K562 (cell line): ENCODE measurements at regions not wholly inside any gene's neighbourhood (a gene's known extent, or its start where the extent isn't known, plus 50 kb on each side); places are given as distances from the start of the nearest gene placed in this dataset.

Source experiments
- ATAC-seq: fragments of 200-7000 bp; cut with Tn5 transposase; 3 replicates; pipeline ENCODE4 v1.9.1; 2020; ENCODE audit warnings: moderate library complexity
- BruUV-seq: library from RNA; stranded (reverse); fragments of 400-500 nt; replicated peaks from 2 replicates; lab custom pipeline; 2021; lab: Mats Ljungman, UMichigan
- CTCF ChIA-PET: fragments of 300-600 bp; formaldehyde crosslinking; extraction: SDS; loops from one replicate; lab custom pipeline; 2021; ENCODE audit warnings: low intra/inter-chr PET ratio; lab: Yijun Ruan, JAX
- POLR2A ChIA-PET: fragments of 300-600, 350-650 bp; sonication (Branson Sonifier 250); formaldehyde crosslinking; extraction: SDS; loops from one replicate; lab custom pipeline; 2021; ENCODE audit warnings: antibody characterized with exemption, inconsistent platforms; lab: Yijun Ruan, JAX
- DNase-seq, 4 experiments: peaks; one replicate each; pipeline versions ENCODE4 v3.0.0 to v3.0.0-alpha.2; 2011 to 2018; ENCODE audit warnings: low spot score in 3 of 4, mixed read lengths in 3 of 4; ENCODE audit errors: extremely low read depth in 1 of 4
- FAIRE-seq: peaks from 2 replicates; lab custom pipeline; 2011; peaks lifted over from hg19 to GRCh38; lab: Jason Lieb, UNC
- H2AFZ ChIP-seq: 2 replicates; pipeline ENCODE4 v1.6.0; 2011; ENCODE audit warnings: low read depth, low read length, control low read depth, inconsistent platforms
- H3K27ac ChIP-seq: fragments of 200-600 bp; 3 replicates; pipeline ENCODE4 v1.8.0; 2011; ENCODE audit warnings: low read depth, mild to moderate bottlenecking, control low read depth, inconsistent platforms, low read length, moderate library complexity, mixed read lengths; ENCODE audit errors: extremely low read depth
- H3K27me3 ChIP-seq, 2 experiments: fragments of 300-600 bp in 1 of 2; 2 replicates in 1 of 2; 3 replicates in 1 of 2; pipeline versions ENCODE4 v1.6.0 to v1.8.0; 2011; ENCODE audit warnings: inconsistent platforms in 2 of 2, low read length in 2 of 2, mild to moderate bottlenecking in 1 of 2, mixed read lengths in 1 of 2, moderate library complexity in 1 of 2; ENCODE audit not compliant: control insufficient read depth in 2 of 2, insufficient read depth in 2 of 2
- H3K36me3 ChIP-seq: fragments of 300-600 bp; 3 replicates; pipeline ENCODE4 v1.8.0; 2011; ENCODE audit warnings: mild to moderate bottlenecking, low read length, inconsistent platforms; ENCODE audit not compliant: control insufficient read depth, insufficient read depth
- H3K4me1 ChIP-seq, 2 experiments: fragments of 200-600 bp in 1 of 2; replicated peaks in 1 of 2; 2 replicates in 1 of 2; 3 replicates in 1 of 2; pipeline versions ENCODE4 v1.5.1 to v1.8.0; 2011; ENCODE audit warnings: inconsistent platforms in 2 of 2, low read length in 2 of 2, mild to moderate bottlenecking in 1 of 2, mixed read lengths in 1 of 2, moderate library complexity in 1 of 2; ENCODE audit not compliant: control insufficient read depth in 2 of 2, insufficient read depth in 2 of 2
- H3K4me2 ChIP-seq: 2 replicates; pipeline ENCODE4 v1.6.1; 2011; ENCODE audit warnings: low read length, control low read depth, inconsistent platforms, mixed read lengths; ENCODE audit not compliant: insufficient read depth
- H3K4me3 ChIP-seq: fragments of 200-600 bp; sonication (generic), shearing (Covaris generic); 2 replicates; pipeline ENCODE4 v1.5.1; 2016; ENCODE audit warnings: control low read depth, inconsistent platforms
- H3K79me2 ChIP-seq: fragments of 200-600 bp; 3 replicates; pipeline ENCODE4 v1.8.0; 2011; ENCODE audit warnings: low read length, inconsistent platforms; ENCODE audit not compliant: control insufficient read depth, insufficient read depth
- H3K9ac ChIP-seq, 2 experiments: 2 replicates each; pipeline versions ENCODE4 v1.6.0 to v1.6.1; 2011; ENCODE audit warnings: low read depth in 2 of 2, low read length in 2 of 2, control low read depth in 1 of 2, inconsistent platforms in 1 of 2, mild to moderate bottlenecking in 1 of 2, mixed read lengths in 1 of 2; ENCODE audit not compliant: insufficient read depth in 1 of 2
- H3K9me1 ChIP-seq: one replicate; pipeline ENCODE4 v1.6.0; 2011; ENCODE audit warnings: inconsistent platforms, mild to moderate bottlenecking, low read length, moderate library complexity; ENCODE audit not compliant: control insufficient read depth, insufficient read depth
- H3K9me3 ChIP-seq: replicated peaks from 2 replicates; pipeline ENCODE4 v1.5.1; 2011; ENCODE audit warnings: low read depth, low read length, inconsistent platforms; ENCODE audit not compliant: control insufficient read depth, insufficient read depth
- H4K20me1 ChIP-seq: replicated peaks from 2 replicates; pipeline ENCODE4 v1.6.1; 2011; ENCODE audit warnings: low read length, inconsistent platforms, mixed read lengths; ENCODE audit not compliant: control insufficient read depth, insufficient read depth
- ARNT ChIP-seq, 2 experiments: fragments of 450-650 bp; IDR thresholded peaks; 2 replicates each; pipeline ENCODE4 v1.6.1; 2016; ENCODE audit warnings: mild to moderate bottlenecking in 1 of 2
- CBX1 ChIP-seq: sonication (generic); IDR thresholded peaks from 2 replicates; pipeline ENCODE4 v1.6.1; 2016; ENCODE audit warnings: antibody characterized with exemption, low read depth, mild to moderate bottlenecking
- DDX20 ChIP-seq: fragments of 450-650 bp; IDR thresholded peaks from 2 replicates; pipeline ENCODE4 v1.6.1; 2016; ENCODE audit warnings: missing genetic modification characterization, low read depth, mild to moderate bottlenecking, missing compliant biosample characterization, moderate library complexity
- DIDO1 ChIP-seq: fragments of 450-650 bp; IDR thresholded peaks from 2 replicates; pipeline ENCODE4 v1.6.1; 2016; ENCODE audit warnings: low read depth, missing biosample characterization, missing genetic modification characterization
- EGR1 ChIP-seq: fragments of 450-650 bp; conservative IDR thresholded peaks from 2 replicates; pipeline ENCODE4 v1.6.1; 2017; ENCODE audit warnings: mild to moderate bottlenecking
- FOSL1 ChIP-seq: fragments of 200-800 bp; sonication (Bioruptor generic); conservative IDR thresholded peaks from 2 replicates; pipeline ENCODE4 v1.6.1; 2016; ENCODE audit warnings: missing genetic modification characterization, missing compliant biosample characterization
- NONO ChIP-seq, 2 experiments: fragments of 200-400 bp in 1 of 2; fragments of 450-650 bp in 1 of 2; formaldehyde crosslinking in 1 of 2; IDR thresholded peaks; 2 replicates each; pipeline ENCODE4 v1.6.1; 2017; ENCODE audit warnings: low read depth in 2 of 2, mild to moderate bottlenecking in 2 of 2, moderate library complexity in 2 of 2, low read length in 1 of 2
- RBM39 ChIP-seq: fragments of 200-400 bp; formaldehyde crosslinking; optimal IDR thresholded peaks from 2 replicates; pipeline ENCODE3; 2018; ENCODE audit warnings: low read depth, low read length
- RFX7 ChIP-seq: fragments of 250-450 bp; sonication (Bioruptor Pico); IDR thresholded peaks from 2 replicates; pipeline ENCODE4 v1.5.1; 2021; ENCODE audit warnings: mild to moderate bottlenecking
- SIN3B ChIP-seq: fragments of 450-650 bp; IDR thresholded peaks from 2 replicates; pipeline ENCODE4 v1.6.1; 2017; ENCODE audit warnings: low read depth, mild to moderate bottlenecking, moderate library complexity
- ZNF584 ChIP-seq: fragments of 200-800 bp; sonication (Bioruptor generic); IDR thresholded peaks from 2 replicates; pipeline ENCODE4 v1.6.1; 2016; ENCODE audit warnings: low read depth, mild to moderate bottlenecking, missing genetic modification characterization, missing compliant biosample characterization
- ZNF668 ChIP-seq: fragments of 250-450 bp; sonication (Bioruptor Pico); IDR thresholded peaks from 2 replicates; pipeline ENCODE4 v1.8.0; 2022; ENCODE audit warnings: mild to moderate bottlenecking, inconsistent platforms
- ZNF696 ChIP-seq: fragments of 250-450 bp; sonication (Bioruptor Pico); conservative IDR thresholded peaks from 2 replicates; pipeline ENCODE4 v1.4.0; 2020; ENCODE audit warnings: mild to moderate bottlenecking, moderate library complexity
- ZNF76 ChIP-seq: fragments of 250-450 bp; sonication (Bioruptor Pico); IDR thresholded peaks from 2 replicates; pipeline ENCODE4 v1.4.0; 2020; ENCODE audit warnings: mild to moderate bottlenecking, moderate library complexity, borderline replicate concordance
- WGBS: fragments of 100-300 bp; shearing (Covaris generic); methylation state at CpG from one replicate; pipeline ENCODE4 v1.1.6; 2016; ENCODE audit warnings: low coverage, mixed read lengths; ENCODE audit not compliant: insufficient coverage; ENCODE audit errors: missing lambda C conversion rate; 5-methylcytosine and 5-hydroxymethylcytosine counted together
- in situ Hi-C: fragments of 300-500 bp; cut with MboI; formaldehyde crosslinking; loops from 4 replicates; pipeline ENCODE4 v1.15.0; 2018; ENCODE audit warnings: inconsistent platforms, mixed read lengths
- intact Hi-C: fragments of 100-400 bp; cut with micrococcal nuclease; formaldehyde crosslinking; loops from 2 replicates; pipeline ENCODE4 v1.14.2; 2022
- TF ChIP-seq, protein P1 (sequence below): fragments of 250-450 bp; sonication (Bioruptor Pico); IDR thresholded peaks from 2 replicates; pipeline ENCODE4 v1.5.0; 2021
- TF ChIP-seq, protein P2 (sequence below): fragments of 450-650 bp; conservative IDR thresholded peaks from 2 replicates; pipeline ENCODE4 v1.6.1; 2016; ENCODE audit warnings: missing genetic modification characterization, low read depth, mild to moderate bottlenecking, missing compliant biosample characterization, moderate library complexity
- TF ChIP-seq, protein P3 (sequence below): fragments of 250-450 bp; sonication (Bioruptor Pico); IDR thresholded peaks from 2 replicates; pipeline ENCODE4 v1.6.1; 2021; ENCODE audit warnings: mild to moderate bottlenecking
- TF ChIP-seq, protein P4 (sequence below): fragments of 450-650 bp; IDR thresholded peaks from 2 replicates; pipeline ENCODE4 v1.6.1; 2018; ENCODE audit warnings: mild to moderate bottlenecking, low read depth; ENCODE audit not compliant: partially characterized antibody
- TF ChIP-seq, protein P5 (sequence below): fragments of 450-650 bp; IDR thresholded peaks from 2 replicates; pipeline ENCODE4 v1.6.1; 2016; ENCODE audit warnings: antibody characterized with exemption

DNA sequence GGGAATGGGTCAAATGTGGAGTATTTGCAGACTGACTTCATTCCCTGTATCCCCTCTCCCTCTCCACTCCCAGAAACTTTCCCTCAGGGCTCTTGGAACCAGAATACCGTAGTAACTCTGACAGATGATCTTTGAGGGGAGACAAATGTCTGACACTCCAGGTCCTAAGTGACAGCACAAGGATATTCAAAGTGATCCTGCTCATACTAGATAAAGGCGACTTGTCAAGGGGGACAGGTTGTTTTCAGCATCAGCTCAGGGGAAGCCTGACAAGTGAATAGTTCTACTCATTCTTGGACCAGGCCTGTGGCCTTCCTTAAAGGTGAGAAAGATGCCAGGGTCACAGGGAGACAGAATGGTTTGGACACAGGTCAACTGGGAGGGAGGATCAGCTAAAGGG, 92.8 kb downstream of the NXPE2 start:
- Histone ChIP-seq H3K36me3 (no peaks in the 10 kb centered on the region), H3K4me2 (no peak overlapping the region), H3K9me1 (no peaks in the 10 kb centered on the region), H3K27ac (no peak overlapping the region), H3K79me2 (no peaks in the 10 kb centered on the region), H3K4me1 (no peaks in the 10 kb centered on the region; a peak in 1 of 5 replicates), H4K20me1 (no peaks in the 10 kb centered on the region; the same call in 1 of the 2 replicates), H3K9me3 (no peaks in the 10 kb centered on the region), H3K27me3 (peaks cover 0 to 3% of the 10 kb centered on the region in 2 experiments; a peak in 1 of 5 replicates), H2AFZ (no peak overlapping the region), H3K9ac (no peak overlapping the region), H3K4me3 (no peak overlapping the region)
- no TSS peak for BruUV-seq
- TF ChIP-seq, protein P1, sequence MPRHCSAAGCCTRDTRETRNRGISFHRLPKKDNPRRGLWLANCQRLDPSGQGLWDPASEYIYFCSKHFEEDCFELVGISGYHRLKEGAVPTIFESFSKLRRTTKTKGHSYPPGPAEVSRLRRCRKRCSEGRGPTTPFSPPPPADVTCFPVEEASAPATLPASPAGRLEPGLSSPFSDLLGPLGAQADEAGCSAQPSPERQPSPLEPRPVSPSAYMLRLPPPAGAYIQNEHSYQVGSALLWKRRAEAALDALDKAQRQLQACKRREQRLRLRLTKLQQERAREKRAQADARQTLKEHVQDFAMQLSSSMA (CRISPR knock-in tag), result no peak
- TF ChIP-seq, protein P2, sequence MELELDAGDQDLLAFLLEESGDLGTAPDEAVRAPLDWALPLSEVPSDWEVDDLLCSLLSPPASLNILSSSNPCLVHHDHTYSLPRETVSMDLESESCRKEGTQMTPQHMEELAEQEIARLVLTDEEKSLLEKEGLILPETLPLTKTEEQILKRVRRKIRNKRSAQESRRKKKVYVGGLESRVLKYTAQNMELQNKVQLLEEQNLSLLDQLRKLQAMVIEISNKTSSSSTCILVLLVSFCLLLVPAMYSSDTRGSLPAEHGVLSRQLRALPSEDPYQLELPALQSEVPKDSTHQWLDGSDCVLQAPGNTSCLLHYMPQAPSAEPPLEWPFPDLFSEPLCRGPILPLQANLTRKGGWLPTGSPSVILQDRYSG (tag), result no peak
- no peak for TF ChIP-seq RFX7 (CRISPR knock-in tag)
- TF ChIP-seq, protein P3, sequence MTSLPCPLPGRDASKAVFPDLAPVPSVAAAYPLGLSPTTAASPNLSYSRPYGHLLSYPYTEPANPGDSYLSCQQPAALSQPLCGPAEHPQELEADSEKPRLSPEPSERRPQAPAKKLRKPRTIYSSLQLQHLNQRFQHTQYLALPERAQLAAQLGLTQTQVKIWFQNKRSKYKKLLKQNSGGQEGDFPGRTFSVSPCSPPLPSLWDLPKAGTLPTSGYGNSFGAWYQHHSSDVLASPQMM (CRISPR knock-in tag), result no peak
- no peak for TF ChIP-seq RBM39
- TF ChIP-seq FOSL1, result no peak
- no peak for TF ChIP-seq NONO (IDR thresholded peaks at IDR 0.05; ENCODE audit: low read depth in 2 of 2, low read length in 1 of 2)
- no peak for TF ChIP-seq ZNF668
- TF ChIP-seq ZNF76 (CRISPR knock-in tag), result no peak
- no peak for TF ChIP-seq CBX1
- TF ChIP-seq ZNF584 (CRISPR knock-in tag), result no peak
- TF ChIP-seq ZNF696 (CRISPR knock-in tag), result no peak
- no peak for TF ChIP-seq DDX20 (tag)
- TF ChIP-seq EGR1, result no peak
- TF ChIP-seq, protein P4, sequence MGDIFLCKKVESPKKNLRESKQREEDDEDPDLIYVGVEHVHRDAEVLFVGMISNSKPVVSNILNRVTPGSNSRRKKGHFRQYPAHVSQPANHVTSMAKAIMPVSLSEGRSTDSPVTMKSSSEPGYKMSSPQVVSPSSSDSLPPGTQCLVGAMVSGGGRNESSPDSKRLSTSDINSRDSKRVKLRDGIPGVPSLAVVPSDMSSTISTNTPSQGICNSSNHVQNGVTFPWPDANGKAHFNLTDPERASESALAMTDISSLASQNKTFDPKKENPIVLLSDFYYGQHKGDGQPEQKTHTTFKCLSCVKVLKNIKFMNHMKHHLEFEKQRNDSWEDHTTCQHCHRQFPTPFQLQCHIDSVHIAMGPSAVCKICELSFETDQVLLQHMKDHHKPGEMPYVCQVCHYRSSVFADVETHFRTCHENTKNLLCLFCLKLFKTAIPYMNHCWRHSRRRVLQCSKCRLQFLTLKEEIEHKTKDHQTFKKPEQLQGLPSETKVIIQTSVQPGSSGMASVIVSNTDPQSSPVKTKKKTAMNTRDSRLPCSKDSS, result no peak
- TF ChIP-seq ARNT (IDR thresholded peaks at IDR 0.05), result no peak
- TF ChIP-seq, protein P5, sequence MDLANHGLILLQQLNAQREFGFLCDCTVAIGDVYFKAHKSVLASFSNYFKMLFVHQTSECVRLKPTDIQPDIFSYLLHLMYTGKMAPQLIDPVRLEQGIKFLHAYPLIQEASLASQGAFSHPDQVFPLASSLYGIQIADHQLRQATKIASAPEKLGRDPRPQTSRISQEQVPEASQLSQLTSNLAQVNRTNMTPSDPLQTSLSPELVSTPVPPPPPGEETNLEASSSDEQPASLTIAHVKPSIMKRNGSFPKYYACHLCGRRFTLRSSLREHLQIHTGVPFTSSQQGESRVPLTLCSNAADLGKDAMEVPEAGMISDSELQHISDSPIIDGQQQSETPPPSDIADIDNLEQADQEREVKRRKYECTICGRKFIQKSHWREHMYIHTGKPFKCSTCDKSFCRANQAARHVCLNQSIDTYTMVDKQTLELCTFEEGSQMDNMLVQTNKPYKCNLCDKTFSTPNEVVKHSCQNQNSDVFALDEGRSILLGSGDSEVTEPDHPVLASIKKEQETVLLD, result no peak
- TF ChIP-seq SIN3B, result no peak
- no peak for TF ChIP-seq DIDO1 (tag)
- DNase-seq (no peak), FAIRE-seq (no peak), ATAC-seq (no peak)
- in situ Hi-C loops (loop anchor here (10.0 to 25.0 kb wide), 3 partner anchors 734 to 1914 kb away; no protein-coding TSS in a partner anchor), intact Hi-C loops (loop anchor here (5.0 to 10.0 kb wide), 2 partner anchors 364 to 551 kb away; no protein-coding TSS in a partner anchor)
- POLR2A ChIA-PET, result no interaction called here
- CTCF ChIA-PET, result no interaction called here
- WGBS, result 0% methylated on average over 2 of the region's 2 CpGs
